Stimulated activated CD4-positive, alpha-beta T cell treated with anti-CD3 and anti-CD28 coated beads, Interleukin-15, amount 100 ng/mL, for 24 hours (primary cell): ENCODE measurements at regions not wholly inside any gene's neighbourhood (a gene's known extent, or its start where the extent isn't known, plus 50 kb on each side); places are given as distances from the start of the nearest gene placed in this dataset.
A peak's percentile ranks its signal among the peaks of the same experiment; 100 is the strongest.

Experiments used
- DNase-seq: peaks from one replicate; pipeline ENCODE4 v3.0.0-alpha.2; 2020

DNA sequence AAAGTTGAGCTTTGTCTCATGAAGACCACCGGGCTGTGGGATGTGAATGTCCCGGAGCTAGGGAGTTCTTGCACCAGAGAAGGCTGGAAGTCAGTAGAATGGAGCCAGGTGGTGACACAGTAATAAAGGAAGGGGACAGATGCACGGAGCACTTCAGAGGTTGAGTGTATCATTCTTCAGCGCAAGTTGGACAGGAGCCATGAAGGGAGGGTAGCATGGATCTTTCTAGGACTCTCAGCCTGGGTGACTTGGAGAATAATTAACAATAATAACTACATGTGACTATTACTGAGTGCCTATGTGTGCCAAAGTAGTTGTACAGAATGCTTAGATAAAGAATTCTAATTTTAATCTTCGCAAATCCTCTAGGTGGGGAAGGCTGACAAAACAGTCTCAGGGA, 258.7 kb upstream of the AJAP1 start:
- no peak for DNase-seq

DNA sequence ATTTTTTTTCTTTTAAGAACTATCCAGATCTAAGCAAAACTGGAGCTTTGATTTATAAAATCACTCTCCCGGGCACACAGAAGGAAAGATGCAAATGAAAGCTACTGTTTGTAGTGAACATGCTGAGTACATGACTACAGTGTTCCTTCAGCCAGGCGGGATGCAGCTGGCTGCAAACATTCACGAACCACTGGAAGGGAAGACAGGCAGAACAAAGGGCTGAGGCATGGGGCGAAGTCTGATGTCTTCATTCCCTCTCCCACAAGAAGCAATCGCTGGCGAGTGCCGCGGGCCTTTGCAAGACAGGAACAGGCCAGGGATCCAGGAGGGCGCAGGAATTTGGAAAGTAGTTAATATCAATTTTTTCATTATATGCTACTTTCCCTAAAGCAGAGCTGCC, 257.9 kb upstream of the AJAP1 start:
- DNase-seq: no peak

DNA sequence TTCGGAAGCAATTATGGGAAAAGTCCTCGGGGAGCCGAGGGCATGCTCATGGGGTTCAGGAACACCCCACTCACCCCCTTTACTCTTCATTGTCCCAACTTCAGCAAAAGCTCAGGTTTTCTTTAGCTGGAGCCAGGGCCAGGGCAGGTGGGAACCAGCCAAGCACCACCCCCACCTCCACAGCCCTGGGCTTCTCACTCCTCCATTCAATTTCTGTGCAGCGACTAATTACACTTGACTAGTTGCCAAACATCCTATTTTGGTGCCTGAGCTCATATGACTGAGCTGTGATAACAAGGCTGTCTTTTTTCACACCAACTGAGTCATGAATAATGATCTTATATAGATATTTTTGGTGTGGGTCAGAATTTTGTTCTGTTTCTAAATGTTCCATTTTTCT, 257.2 kb upstream of the AJAP1 start:
- no peak for DNase-seq

DNA sequence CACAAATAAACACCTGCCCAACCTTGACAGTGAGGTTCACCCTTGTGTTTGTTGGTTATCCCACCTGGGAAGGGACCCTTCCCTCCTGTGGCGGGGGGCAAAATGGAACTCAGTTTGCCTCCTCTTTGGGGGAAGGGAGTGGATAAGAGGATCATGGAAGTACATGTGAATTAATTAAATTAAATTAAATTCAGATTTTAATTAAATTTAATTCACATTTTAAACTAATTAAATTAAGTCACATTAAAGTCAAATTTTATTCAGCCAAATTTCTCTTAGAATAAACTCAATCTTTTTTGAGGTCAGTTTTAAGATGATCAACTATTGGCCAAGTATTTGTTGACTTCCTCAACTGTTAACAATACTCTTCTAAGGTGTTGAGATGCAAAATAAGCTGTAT, 252.4 kb upstream of the AJAP1 start:
- no peak for DNase-seq

DNA sequence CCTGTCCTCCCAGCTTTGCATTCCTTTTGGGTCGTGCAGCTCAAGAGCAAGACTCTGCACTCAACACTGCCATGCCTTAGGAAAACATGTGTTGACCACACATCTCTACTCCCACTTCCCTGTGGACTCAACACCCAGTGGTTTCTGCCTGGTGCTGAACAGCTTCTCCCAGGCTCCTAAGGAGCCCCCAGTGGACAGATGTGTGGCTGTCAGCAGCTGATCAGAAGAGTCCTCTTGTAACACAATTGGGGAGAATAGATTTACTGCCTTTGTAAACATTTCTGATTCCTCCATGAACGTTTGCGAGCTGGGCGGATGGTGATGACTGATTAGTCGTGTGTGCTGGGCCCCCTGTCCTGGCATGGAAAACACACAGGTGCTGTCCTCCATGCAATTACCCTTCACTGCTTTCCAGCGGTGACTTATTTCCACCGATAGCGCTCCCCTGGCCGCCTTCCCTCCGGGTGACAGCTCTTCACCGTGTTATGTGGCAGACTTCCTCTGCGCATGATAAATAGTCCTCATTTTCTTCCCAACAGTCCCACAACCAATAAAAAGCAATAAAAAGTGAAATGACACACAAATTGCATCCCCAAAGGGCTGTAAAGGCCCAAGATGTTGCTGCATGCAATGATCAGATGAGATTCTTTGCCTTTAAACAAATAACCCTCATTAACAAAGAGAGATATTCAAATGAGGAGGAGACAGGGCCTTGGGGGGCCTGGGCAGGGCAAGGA, 249.4 kb upstream of the AJAP1 start:
- no peak for DNase-seq

DNA sequence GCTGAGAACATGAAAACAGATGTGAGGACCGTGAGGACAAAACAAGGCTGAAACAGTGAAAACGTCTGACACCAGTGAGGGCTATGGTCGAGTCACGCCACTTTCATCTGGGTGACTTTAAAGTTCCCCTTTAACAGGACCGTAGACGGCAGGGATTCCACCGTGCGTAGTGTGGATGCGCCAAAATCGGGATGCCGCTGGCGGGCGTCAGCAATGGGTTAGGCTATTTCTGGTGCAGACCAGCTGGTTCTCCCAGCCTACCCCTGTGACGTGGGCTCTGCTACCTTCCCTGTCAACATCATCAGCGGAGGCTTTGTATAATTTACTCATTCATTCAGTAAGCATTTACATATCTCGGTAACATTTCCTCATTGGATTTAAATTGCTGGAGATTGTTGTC, 246.6 kb upstream of the AJAP1 start:
- DNase-seq: no peak

DNA sequence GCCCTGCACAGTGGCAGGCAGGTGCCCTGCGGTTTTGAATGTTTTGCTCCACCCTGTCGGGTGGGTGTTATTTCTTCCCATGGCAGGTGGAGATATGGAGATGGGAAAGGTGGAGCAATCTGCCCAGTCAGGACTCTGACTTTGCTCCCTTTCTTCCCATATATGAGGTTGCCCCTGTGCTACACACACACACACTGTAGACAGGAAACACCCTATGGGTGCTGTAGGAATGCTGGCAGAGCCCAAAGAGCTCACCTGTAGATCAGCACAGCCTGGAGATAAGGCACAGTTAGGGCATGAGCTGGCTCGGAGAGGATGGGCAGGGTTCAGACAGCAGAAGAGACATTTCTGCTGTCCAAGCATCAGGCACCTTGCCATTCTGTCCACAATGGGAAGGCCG, 246.0 kb upstream of the AJAP1 start:
- DNase-seq: no peak

DNA sequence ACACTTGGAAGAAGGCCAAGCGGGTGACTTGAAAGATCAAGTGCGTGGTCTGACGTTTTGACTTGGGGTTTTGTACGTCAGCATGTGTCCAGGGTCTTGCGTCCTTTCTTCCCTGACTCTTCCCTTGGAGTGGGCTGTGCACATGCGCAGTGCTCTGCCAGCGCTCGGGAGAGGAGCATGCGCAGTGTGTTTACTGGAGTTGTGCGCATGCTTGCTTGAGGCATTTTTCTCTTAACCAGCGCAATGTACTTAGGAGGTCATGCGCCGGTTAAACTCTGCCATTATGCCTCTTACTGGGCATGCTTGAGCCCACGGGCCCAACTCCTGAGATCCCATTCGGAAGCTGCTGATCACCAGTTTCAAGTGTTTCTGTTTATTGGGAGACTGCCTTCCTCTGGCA, 242.5 kb upstream of the AJAP1 start:
- no peak for DNase-seq

DNA sequence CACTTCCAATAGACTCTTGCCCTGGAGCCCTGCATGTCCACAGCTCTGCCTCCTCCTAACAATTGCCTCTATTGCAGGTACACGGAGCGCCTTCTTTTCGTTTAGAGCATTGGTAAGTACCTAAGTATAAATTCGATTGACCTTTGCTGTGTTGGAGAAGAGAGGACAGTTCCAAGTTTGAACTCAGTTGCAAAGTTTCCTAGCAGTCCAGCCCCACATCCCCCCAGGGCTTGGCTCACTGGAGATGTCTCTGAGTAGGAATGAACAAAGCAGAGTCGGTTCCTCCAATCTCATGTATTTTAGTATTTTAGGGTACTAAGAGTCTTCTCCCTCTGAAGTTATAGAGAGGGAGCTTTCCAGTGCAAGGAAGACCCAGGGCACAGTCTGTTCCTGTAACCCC, 238.9 kb upstream of the AJAP1 start:
- no peak for DNase-seq

DNA sequence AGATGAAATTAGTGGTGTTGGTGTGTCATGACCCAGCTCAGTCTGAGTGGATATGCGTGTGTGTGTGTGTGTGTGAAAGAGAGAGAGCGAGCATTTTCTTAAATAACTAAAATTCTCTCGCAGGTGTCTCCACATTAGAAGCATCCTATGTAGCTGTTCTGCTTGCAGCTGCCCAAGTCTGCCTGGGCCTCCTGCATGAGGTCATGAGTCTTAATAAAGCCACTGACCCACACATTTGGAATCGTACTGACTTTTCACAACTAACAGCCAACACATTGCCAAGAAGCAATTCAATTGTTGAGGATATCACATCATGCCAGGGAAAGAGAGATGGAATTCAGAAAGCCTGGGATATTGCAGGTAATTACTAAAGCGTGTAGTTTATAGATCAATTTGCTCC, 238.2 kb upstream of the AJAP1 start:
- DNase-seq: no peak

DNA sequence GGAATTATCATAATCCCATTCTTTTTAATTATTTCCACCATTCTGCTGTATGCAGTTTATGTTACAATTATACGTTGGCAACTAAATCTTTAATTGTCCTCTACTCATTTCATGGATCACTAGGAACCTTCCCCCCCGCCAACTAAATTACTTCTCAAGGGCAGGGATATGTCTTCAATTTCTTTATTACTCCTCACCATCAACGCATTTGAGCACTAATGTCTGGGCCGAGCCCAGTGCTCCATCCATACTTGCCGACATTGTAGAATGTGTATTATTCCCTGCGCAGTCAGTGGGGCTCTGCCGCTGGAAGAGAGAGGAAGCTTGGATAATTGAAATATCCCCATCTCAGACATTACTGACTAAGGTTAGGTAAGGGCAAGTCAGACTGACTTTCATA, 236.4 kb upstream of the AJAP1 start:
- no peak for DNase-seq

DNA sequence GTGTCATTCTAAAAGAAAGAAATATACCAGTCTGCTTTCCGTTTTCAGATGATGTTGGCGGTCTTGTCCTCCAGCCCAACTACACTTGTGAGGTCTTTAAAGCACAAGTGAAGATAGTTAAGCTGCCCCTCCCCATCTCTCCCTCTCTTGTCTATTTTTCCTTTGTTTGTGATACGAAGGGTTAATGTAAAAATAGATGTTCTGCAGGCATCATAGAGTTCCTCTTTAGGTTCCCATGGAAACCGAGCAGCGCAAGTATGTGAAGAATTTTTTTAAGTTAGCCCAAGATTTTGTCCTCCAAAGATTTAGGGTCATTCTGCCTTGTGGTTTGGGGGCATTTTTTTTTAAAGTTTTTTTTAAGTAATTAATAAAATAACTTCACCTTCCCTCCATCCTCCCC, 232.4 kb upstream of the AJAP1 start:
- DNase-seq: no peak

DNA sequence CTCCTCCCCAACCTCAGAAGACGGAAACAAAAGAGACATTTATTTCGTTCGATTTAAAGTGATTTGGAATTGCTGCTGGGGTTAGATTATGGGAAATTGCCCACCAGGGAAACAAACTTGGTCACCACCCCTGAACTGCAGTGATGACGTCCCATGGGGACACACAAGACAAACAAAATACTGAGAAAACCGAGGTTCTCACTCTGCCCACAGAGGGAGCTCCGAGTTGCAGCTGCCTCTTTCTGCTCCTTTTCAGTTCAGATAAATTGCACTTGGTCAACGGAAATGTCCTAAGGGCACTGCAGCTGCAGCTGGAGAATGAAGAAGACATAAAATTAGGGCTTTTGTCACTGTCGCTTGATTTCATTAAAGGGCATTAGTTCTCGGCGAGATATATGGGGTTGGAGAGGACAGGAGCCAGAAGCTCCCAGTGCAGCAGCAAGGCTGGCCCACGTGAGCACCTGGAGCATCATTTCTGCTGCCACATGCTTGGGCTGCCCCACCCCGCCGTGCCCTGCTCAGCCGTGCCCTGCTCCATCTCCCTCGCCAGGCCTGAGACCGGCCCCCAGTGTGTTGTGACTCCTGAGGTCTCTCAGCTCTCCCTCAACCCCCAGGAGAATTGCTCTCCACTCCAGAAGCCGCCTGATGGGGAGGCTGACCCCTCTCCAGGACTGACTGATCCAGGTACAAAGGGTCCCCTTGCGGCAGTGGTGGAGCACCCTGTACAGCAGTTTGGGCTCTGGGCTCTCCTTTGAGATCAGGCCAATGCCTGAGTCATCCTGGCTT, 231.7 kb upstream of the AJAP1 start:
- no peak for DNase-seq

DNA sequence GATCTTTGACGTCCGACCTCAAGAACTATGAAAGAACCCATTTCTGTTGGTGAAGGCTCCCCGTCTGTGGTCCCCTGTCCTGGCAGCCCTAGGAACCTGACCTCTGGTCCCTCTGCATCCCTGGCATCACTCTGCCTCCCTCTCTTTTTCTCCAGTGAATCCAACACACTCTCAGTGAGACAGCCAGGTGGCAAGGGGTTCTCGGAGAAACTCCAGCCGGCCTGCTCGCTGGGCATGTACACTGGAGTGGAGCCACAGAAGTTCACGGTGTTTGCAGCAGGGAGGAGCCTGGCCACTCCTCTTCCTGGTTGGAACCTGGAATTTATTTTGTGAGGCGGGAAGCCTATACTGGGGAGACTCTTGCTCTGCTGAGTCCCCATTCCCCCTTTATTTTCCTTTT, 230.2 kb upstream of the AJAP1 start:
- no peak for DNase-seq

DNA sequence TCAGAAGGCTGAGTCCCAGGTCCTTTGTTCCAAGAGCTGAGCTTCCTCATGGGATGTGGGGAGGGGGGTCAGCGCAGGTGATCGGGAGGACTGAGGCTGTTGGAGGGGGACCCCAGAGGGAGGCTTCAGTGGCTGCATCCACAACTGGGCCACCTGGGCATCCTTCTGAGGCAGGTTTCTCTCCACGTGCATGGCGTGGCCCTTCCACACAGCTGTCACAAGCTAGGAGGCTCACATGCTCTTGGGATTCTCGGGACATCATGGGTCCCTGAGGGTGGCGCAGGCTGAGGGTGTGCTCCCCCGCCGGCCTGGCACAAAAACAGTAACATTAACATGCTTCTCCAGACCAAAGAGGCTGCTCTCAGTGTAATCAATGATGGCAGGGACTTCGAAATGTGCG, 229.6 kb upstream of the AJAP1 start:
- DNase-seq: no peak

DNA sequence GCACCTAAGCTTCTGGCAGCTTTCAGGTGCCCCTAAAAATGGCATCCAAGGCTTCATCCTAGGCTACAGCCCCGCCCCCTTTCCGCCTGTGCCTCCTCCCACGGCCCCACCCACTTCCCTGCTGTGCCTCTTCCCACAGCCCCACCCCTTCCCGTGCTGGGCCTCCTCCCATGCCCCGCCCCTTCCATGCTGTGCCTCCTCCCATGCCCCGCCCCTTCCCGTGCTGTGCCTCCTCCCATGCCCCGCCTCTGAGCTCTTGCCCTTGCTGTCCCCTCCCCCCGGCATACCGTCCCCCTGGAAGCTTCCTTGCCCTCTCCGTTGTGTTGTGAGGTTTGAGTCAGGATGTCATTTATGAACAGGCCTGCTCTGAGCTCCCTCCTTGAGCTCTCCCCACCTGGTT, 228.5 kb upstream of the AJAP1 start:
- DNase-seq: peak; percentile 29

DNA sequence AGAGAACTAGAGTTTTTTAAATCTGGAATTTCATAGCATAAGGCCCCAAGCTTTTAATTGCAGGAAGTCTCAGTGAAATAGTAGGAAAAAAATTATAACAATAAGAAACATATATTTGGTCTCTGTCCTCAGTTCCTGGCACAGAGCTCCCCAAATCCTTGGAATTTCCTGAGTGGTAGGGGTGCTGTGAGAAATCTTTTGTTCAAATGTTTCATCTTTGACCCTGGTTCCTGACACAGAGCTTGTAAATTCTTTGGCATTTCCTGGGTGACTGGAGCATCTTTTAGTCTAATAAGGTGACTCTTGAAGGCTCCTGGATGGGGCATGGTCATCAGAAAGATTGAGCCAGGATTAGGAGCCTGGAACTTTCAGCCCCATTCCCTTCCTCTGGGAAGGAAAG, 225.7 kb upstream of the AJAP1 start:
- no peak for DNase-seq

DNA sequence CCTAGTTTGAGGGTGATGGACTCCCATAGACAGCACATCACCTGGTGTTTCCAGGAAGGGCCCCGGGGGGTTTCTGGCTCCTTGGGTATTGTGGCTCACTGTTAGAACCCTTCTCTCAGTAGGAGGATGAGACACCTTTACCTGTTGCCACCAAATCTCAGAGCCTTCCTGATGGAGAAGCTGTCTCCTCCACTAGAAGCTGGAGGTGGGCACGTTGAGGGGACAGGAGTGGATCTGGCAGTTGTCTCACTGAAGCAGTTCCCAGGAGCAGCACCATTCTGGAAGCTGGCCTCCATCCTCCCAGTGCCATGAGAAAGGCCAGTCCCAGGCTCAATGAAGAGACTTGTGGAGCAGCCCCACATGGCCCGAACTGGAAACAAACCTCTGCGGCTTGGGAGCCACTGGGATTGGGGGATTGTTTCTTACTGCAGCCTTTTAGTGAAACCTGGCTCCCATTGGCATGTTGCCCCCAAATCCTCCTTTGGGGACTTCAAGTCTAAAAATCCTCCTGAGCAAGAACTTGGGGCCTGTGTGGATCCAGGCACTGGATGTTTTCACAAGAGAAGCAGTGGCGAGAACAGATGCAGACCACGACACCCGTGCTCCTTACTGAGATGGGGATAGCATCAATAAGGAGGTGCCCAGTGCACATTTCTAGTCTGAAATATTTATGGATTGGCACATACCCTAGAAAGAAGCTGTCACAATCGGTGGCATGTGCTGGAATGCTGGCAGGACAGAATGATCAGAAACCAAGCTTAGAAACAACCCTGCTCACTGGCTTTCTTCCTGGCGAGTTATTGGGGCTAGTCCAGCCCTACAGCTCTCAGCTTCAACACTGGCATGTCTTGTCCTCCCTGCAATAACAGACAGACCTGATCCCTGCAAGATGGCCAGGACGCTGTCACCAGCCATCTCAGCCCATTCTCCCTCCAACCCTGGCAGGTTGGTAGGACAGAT, 223.7 kb upstream of the AJAP1 start:
- DNase-seq: no peak

DNA sequence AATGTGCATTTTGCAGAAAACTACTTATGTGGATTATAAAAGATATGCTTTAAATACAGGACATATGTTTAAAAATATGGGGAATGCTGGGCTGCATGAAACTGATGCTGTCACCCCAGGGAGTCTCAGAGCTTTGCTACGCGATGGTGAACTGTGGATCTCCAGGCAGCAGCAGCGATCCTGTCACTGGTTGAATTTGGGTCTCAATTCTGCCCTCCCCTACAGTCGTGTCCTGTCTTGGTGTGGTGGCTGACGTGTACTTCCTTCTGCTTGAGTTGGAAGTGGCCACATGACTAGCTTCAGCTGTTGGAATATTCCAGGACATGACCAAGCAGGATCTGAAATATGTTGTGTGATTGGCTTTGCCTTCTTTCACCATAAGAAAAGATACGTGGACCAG, 222.9 kb upstream of the AJAP1 start:
- no peak for DNase-seq

DNA sequence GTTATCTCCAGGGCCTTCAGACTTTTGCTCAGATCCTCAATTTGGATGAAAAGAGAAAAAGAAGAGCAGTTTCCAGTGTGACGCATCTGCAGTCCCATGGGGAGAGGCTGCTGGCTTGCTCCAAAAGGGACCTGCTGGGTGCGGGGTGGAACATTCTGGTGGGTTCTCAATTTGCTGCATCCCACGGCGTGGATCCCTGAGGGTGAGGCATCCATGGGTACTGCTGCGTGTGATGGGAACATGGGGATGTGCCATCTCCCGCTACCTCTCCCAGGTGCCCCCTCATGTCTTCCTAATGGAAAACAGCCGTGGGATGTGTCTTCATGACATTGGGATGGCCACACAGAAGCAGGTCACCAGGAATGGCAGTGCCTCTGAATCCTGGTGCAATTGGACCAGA, 221.3 kb upstream of the AJAP1 start:
- no peak for DNase-seq

DNA sequence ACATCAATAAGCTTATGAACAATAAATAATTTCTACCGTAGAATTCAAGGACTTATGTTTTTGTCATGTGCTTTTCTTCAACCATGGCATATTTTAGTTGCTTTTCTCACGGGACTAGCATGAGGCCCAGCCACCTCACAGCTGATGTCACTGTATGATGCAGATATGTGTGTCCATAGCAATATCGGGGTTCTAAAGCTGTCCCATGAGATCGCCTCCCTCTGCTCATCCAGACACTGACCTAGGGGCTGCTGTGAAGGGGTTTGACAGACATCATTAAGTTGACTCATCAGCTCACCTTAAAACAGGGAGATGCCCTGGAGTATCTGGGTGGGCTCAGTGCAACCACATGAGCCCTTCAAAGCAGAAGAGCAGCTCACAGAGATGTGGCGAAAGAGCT, 210.3 kb upstream of the AJAP1 start:
- DNase-seq: no peak

DNA sequence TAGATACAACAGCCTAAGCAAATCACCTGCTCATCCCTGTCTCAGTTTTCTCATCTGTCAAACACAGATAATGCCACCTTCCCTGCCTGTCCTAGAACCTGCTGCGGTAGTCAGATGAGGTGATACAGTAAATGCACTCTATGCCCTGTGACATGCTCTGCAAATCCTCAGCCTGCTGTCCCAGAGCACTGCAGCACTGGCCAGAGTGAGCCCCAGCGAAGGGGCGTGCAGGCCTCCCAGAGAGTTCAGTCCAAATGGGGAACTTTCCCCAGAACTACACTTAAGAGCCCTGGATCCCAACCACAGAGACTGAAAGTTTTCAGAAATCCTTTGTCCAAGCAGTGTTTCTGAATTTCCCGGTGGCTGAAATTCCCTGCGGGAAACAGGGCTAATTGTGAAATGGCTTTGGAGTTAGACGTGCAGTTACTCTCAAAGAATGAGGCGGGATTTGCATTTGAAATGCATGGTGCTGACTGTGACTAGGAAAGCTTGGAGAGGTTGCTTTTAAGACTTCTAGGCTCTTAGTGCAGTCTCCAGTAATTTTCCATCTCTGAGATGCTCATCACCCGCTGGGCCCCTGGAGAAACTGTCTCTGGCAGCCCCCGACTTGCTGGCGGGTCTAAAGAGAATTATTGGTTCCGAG, 206.5 kb upstream of the AJAP1 start:
- DNase-seq: no peak

DNA sequence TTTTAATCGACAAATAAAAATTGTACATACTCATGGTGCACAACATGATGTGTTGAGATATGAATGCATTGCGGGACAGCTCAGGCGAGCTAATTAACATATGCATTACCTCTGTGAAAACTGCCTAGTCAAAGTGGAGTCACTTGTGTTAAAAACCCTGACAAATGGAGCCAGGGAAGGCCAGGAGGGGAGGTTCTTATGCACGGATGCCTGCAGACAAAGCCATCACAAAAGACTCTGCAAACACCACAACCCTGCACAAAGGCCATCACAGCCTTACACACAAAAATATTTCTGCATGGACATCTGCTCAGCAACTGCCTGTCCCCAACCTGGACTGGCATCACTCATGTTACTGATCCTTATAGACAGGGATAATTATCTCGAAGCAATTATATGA, 204.4 kb upstream of the AJAP1 start:
- DNase-seq: no peak
